Prostate gland (tissue), 2 donors: ENCODE measurements at regions not wholly inside any gene's neighbourhood (a gene's known extent, or its start where the extent isn't known, plus 50 kb on each side); places are given as distances from the start of the nearest gene placed in this dataset.

Experiments used
- POLR2AphosphoS5 ChIP-seq: sonication (generic); formaldehyde crosslinking; IDR thresholded peaks from one replicate; pipeline ENCODE4 v1.6.1; 2017; ENCODE audit warnings: antibody characterized with exemption
- TF ChIP-seq, protein P1 (sequence below), 4 experiments: fragments of 200-600 bp in 2 of 4; fragments of 450-650 bp in 2 of 4; sonication (generic) in 2 of 4; IDR thresholded peaks; 1 replicate in 3 of 4; 2 replicates in 1 of 4; pipeline ENCODE4 v1.5.1; 2016 to 2019; ENCODE audit warnings: antibody characterized with exemption in 4 of 4, mild to moderate bottlenecking in 2 of 4, moderate library complexity in 2 of 4

- no peak for TF ChIP-seq POLR2AphosphoS5
- TF ChIP-seq, protein P1, sequence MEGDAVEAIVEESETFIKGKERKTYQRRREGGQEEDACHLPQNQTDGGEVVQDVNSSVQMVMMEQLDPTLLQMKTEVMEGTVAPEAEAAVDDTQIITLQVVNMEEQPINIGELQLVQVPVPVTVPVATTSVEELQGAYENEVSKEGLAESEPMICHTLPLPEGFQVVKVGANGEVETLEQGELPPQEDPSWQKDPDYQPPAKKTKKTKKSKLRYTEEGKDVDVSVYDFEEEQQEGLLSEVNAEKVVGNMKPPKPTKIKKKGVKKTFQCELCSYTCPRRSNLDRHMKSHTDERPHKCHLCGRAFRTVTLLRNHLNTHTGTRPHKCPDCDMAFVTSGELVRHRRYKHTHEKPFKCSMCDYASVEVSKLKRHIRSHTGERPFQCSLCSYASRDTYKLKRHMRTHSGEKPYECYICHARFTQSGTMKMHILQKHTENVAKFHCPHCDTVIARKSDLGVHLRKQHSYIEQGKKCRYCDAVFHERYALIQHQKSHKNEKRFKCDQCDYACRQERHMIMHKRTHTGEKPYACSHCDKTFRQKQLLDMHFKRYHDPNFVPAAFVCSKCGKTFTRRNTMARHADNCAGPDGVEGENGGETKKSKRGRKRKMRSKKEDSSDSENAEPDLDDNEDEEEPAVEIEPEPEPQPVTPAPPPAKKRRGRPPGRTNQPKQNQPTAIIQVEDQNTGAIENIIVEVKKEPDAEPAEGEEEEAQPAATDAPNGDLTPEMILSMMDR (IDR thresholded peaks at IDR 0.05): no peak
Measured at GRCh38 chr5:168226012-168226411, 65.4 kb upstream of the WWC1 start.
